ENCODE measurements at regions not wholly inside any gene's neighbourhood (a gene's known extent, or its start where the extent isn't known, plus 50 kb on each side); places are given as distances from the start of the nearest gene placed in this dataset.

DNA sequence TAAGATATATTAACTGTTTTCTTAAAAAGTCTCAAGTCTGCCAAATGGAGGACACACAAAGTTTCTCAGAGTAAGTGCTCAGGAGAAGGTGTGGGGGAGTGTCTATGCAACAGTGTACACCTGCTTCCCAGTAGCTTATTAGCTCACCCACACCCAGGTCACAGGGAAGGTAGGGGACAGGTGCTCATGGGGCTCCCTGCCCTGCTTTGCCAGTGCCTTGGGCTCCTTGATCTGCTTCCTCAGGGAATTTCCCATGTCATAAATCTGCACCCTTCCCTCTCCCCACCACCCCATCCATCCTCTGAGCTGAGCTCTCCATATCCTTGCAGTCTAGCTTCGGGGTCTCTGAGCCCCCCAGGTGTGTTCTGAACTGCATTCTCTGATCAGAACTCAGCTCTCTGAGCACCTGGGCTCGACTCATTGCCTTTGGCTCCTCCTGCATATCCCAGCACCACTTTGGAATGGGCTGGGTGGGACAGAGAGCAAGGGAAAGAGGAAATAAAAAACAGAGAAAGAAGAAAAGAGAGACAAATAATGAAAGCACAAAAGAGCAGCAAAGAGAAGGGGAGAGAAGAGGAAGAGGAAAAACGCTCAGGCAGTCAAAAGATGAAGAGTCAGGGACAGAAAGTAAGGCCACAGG is 87.0 kb upstream of the ATP1B1 start:
- no peak for DNase-seq
- H3K4me3 ChIP-seq = no peak overlapping the region
- H3K9me3 ChIP-seq = no peaks in the 10 kb centered on the region
- H3K4me1 ChIP-seq = peaks cover 0 to 8% (median 0%) of the 10 kb centered on the region in 3 donors
- 46 to 57% methylated on average over 1 to 3 of the region's 3 CpGs for WGBS, 2 donors
- no peak overlapping the region for H3K27ac ChIP-seq
- TF ChIP-seq, protein P1, sequence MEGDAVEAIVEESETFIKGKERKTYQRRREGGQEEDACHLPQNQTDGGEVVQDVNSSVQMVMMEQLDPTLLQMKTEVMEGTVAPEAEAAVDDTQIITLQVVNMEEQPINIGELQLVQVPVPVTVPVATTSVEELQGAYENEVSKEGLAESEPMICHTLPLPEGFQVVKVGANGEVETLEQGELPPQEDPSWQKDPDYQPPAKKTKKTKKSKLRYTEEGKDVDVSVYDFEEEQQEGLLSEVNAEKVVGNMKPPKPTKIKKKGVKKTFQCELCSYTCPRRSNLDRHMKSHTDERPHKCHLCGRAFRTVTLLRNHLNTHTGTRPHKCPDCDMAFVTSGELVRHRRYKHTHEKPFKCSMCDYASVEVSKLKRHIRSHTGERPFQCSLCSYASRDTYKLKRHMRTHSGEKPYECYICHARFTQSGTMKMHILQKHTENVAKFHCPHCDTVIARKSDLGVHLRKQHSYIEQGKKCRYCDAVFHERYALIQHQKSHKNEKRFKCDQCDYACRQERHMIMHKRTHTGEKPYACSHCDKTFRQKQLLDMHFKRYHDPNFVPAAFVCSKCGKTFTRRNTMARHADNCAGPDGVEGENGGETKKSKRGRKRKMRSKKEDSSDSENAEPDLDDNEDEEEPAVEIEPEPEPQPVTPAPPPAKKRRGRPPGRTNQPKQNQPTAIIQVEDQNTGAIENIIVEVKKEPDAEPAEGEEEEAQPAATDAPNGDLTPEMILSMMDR (IDR thresholded peaks at IDR 0.05) = no peak
- TF ChIP-seq POLR2A (IDR thresholded peaks at IDR 0.05) = no peak
- intact Hi-C loops (cut with DNase I) = no loop called here
- H3K36me3 ChIP-seq = no peaks in the 10 kb centered on the region
- no peaks in the 10 kb centered on the region for H3K27me3 ChIP-seq

DNA sequence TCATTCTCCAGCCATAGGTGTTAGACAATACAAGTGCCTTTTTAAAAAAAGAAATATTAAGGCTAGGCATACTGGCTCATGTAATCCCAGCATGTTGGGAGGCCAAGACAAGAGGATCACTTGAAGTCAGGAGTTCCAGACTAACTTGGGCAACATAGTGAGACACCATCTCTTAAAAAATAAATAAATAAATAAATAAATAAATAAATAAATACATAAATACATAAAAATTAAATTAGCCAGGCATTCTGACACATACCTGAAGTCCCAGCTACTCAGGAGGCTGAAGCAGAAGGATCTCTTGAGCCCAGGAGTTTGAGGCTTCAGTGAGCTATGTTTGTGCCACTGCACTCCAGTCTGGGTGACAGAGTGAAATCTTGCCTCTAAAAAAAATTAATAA is 85.8 kb upstream of the ATP1B1 start:
- H3K27me3 ChIP-seq = no peaks in the 10 kb centered on the region
- peaks cover 0 to 8% (median 0%) of the 10 kb centered on the region in 3 donors for H3K4me1 ChIP-seq
- intact Hi-C loops (cut with DNase I) = no loop called here

DNA sequence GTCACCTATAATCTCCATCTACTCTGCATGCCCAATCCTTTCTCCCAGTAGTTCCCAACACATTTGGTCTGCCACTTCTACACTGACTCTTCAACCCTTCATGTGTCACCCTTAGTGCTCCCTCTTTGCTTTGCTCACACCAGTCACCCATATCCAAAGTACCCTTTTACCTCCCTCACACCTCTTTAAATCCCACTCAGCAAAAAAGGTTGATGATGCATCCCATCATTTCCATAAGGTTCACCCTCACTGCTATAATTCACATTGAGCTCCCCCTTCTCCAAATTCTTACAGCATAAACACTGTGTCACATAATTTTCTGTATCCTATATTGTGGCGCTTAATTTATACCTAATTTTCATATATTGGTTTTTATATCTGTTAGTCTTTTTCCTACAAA is 83.8 kb upstream of the ATP1B1 start:
- peaks cover 0 to 5% (median 0%) of the 10 kb centered on the region in 3 donors for H3K4me1 ChIP-seq

More for the DNA sequence above, 85.8 kb upstream of the ATP1B1 start:
- H3K4me3 ChIP-seq = no peak overlapping the region
- TF ChIP-seq POLR2A (IDR thresholded peaks at IDR 0.05) = no peak
- TF ChIP-seq, protein P1 (IDR thresholded peaks at IDR 0.05) = no peak
- no peak overlapping the region for H3K27ac ChIP-seq
- no peak for DNase-seq
- no peaks in the 10 kb centered on the region for H3K36me3 ChIP-seq
- no peaks in the 10 kb centered on the region for H3K9me3 ChIP-seq

DNA sequence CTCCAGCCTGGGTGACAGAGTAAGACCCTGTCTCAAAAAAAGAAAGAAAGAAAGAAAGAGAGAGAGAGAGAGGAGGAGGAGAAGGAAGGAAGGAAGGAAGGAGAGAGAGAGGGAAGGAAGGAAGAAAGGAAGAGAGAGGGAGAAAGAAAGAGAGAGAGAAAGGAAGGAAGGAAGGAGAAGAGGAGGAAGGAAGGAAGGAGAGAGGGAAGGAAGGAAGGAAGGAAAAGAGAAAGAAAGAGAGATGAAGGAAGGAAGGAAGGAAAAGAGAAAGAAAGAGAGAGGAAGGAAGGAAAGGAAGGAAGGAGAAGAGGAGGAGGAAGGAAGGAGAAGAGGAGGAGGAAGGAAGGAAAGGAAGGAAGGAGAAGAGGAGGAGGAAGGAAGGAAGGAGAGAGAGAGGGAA is 82.2 kb upstream of the ATP1B1 start:
- TF ChIP-seq, protein P1 (IDR thresholded peaks at IDR 0.05) = no peak
- TF ChIP-seq POLR2A (IDR thresholded peaks at IDR 0.05) = no peak
- intact Hi-C loops (cut with DNase I) = no loop called here
- Histone ChIP-seq H3K4me3 (no peak overlapping the region), H3K9me3 (no peaks in the 10 kb centered on the region), H3K27ac (no peak overlapping the region), H3K4me1 (no peaks in the 10 kb centered on the region), H3K36me3 (no peaks in the 10 kb centered on the region), H3K27me3 (no peaks in the 10 kb centered on the region)
- no peak for DNase-seq

More for the DNA sequence above, 83.8 kb upstream of the ATP1B1 start:
- H3K27ac ChIP-seq = no peak overlapping the region
- intact Hi-C loops (cut with DNase I) = no loop called here
- H3K27me3 ChIP-seq = no peaks in the 10 kb centered on the region
- DNase-seq = no peak
- H3K9me3 ChIP-seq = no peaks in the 10 kb centered on the region
- no peak for TF ChIP-seq POLR2A (IDR thresholded peaks at IDR 0.05)
- TF ChIP-seq, protein P1 (IDR thresholded peaks at IDR 0.05) = no peak
- no peaks in the 10 kb centered on the region for H3K36me3 ChIP-seq
- H3K4me3 ChIP-seq = no peak overlapping the region
- WGBS, 2 donors = 90 to 100% methylated on average over 1 of the region's 1 CpG

DNA sequence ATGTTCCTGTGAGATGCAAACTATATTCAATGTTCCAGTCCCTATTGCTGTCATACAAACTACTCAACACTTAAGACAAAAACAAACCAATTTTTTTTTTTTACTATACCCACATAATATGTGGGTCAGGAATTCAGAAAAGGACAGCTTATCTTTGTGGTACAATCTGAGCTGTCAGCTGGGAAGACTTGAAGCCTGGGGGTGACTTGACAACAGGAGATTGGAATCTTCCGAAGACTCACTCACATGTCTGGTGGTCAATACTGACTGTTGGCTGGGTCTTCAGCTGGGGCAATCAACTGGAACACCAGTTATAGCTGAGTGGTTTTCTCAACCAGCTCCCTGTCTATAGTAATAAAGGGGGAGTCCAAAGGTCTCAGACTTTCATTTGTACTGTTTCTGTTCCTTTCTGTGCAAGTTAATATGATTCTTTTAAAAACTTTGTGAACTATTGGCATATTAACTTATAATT is 81.7 kb upstream of the ATP1B1 start:
- WGBS, 2 donors = 75 to 100% methylated on average over 1 of the region's 1 CpG
- H3K4me3 ChIP-seq = no peak overlapping the region
- no peaks in the 10 kb centered on the region for H3K4me1 ChIP-seq
- H3K27ac ChIP-seq = no peak overlapping the region
- H3K9me3 ChIP-seq = no peaks in the 10 kb centered on the region
- no peak for TF ChIP-seq POLR2A (IDR thresholded peaks at IDR 0.05)
- TF ChIP-seq, protein P1 (IDR thresholded peaks at IDR 0.05) = no peak
- no peak for DNase-seq
- H3K27me3 ChIP-seq = no peaks in the 10 kb centered on the region
- H3K36me3 ChIP-seq = no peaks in the 10 kb centered on the region
- intact Hi-C loops (cut with DNase I) = no loop called here
